Cortex of kidney (tissue), 1 donor: ENCODE measurements at regions not wholly inside any gene's neighbourhood (a gene's known extent, or its start where the extent isn't known, plus 50 kb on each side); places are given as distances from the start of the nearest gene placed in this dataset.

Experiments
- DNase-seq: peaks from one replicate; lab custom pipeline; 2025; lab: John Stamatoyannopoulos, UW

- no peak for DNase-seq
These were observed 331.8 kb downstream of the PRL start for GRCh38 chr6:21965016-21965415.

- no peak for DNase-seq
These were observed 330.8 kb downstream of the PRL start for GRCh38 chr6:21965953-21966539.

- no peak for DNase-seq
These were observed 329.5 kb downstream of the PRL start for GRCh38 chr6:21967056-21967974.

GRCh38 chr6:21968411-21968810, 328.4 kb downstream of the PRL start:
- DNase-seq = no peak

GRCh38 chr6:21969192-21969591, 327.6 kb downstream of the PRL start:
- no peak for DNase-seq

- no peak for DNase-seq
These were observed 326.1 kb downstream of the PRL start for GRCh38 chr6:21970569-21971300.

- no peak for DNase-seq
These were observed 325.3 kb downstream of the PRL start for GRCh38 chr6:21971541-21971940.

GRCh38 chr6:21972516-21972915, 324.3 kb downstream of the PRL start:
- DNase-seq = no peak

GRCh38 chr6:21977346-21977745, 319.5 kb downstream of the PRL start:
- DNase-seq = no peak

GRCh38 chr6:21981235-21981833, 315.5 kb downstream of the PRL start:
- DNase-seq = no peak

GRCh38 chr6:21984135-21984534, 312.7 kb downstream of the PRL start:
- no peak for DNase-seq

GRCh38 chr6:21984561-21984960, 312.3 kb downstream of the PRL start:
- DNase-seq = no peak

GRCh38 chr6:21985904-21986303, 310.9 kb downstream of the PRL start:
- no peak for DNase-seq

- no peak for DNase-seq
These were observed 310.1 kb downstream of the PRL start for GRCh38 chr6:21986703-21987102.

GRCh38 chr6:21987501-21987957, 309.3 kb downstream of the PRL start:
- DNase-seq = no peak

- DNase-seq = no peak
These were observed 306.3 kb downstream of the PRL start for GRCh38 chr6:21990577-21990976.

GRCh38 chr6:21992178-21992967, 304.5 kb downstream of the PRL start:
- no peak for DNase-seq

GRCh38 chr6:21993841-21994240, 303.0 kb downstream of the PRL start:
- DNase-seq = no peak

- DNase-seq = no peak
These were observed 302.0 kb downstream of the PRL start for GRCh38 chr6:21994821-21995220.

- no peak for DNase-seq
These were observed 301.5 kb downstream of the PRL start for GRCh38 chr6:21995318-21995717.

- DNase-seq = no peak
These were observed 300.3 kb downstream of the PRL start for GRCh38 chr6:21996425-21997118.
